Muscle layer of colon (tissue), 2 donors: ENCODE measurements at regions not wholly inside any gene's neighbourhood (a gene's known extent, or its start where the extent isn't known, plus 50 kb on each side); places are given as distances from the start of the nearest gene placed in this dataset.

Experiments
- H3K27ac ChIP-seq: one replicate; pipeline ENCODE4 v1.7.0; 2013; ENCODE audit warnings: low read depth, mild to moderate bottlenecking, low read length, moderate library complexity
- H3K27me3 ChIP-seq, 2 donors: one replicate each; pipeline ENCODE4 v1.7.0; 2013; ENCODE audit warnings: low read length in 2 of 2, mild to moderate bottlenecking in 2 of 2; ENCODE audit not compliant: insufficient read depth in 2 of 2, control insufficient read depth in 1 of 2
- H3K36me3 ChIP-seq: one replicate; pipeline ENCODE4 v1.7.0; 2013; ENCODE audit warnings: mild to moderate bottlenecking, low read length; ENCODE audit not compliant: insufficient read depth
- H3K4me1 ChIP-seq: one replicate; pipeline ENCODE4 v1.7.0; 2013; ENCODE audit warnings: mild to moderate bottlenecking, low read length; ENCODE audit not compliant: insufficient read depth
- H3K4me3 ChIP-seq, 2 donors: one replicate each; pipeline ENCODE4 v1.7.0; 2013; ENCODE audit warnings: low read length in 2 of 2, low read depth in 1 of 2, mild to moderate bottlenecking in 1 of 2, moderate library complexity in 1 of 2
- H3K9ac ChIP-seq: one replicate; pipeline ENCODE4 v1.7.0; 2013; ENCODE audit warnings: low read length
- H3K9me3 ChIP-seq: one replicate; pipeline ENCODE4 v1.7.0; 2013; ENCODE audit warnings: mild to moderate bottlenecking, low read length
- donor health status: abdominal sarcoma.
- donor health status: Adenocarcinoma of cecum.

- Histone ChIP-seq H3K9me3 (no peaks in the 10 kb centered on the region), H3K4me3 (no peak overlapping the region), H3K36me3 (no peaks in the 10 kb centered on the region), H3K4me1 (no peaks in the 10 kb centered on the region), H3K27ac (no peak overlapping the region), H3K27me3 (no peaks in the 10 kb centered on the region), H3K9ac (no peak overlapping the region)
Observed at GRCh38 chr5:58148254-58148775, 311.6 kb downstream of the PLK2 start.

DNA sequence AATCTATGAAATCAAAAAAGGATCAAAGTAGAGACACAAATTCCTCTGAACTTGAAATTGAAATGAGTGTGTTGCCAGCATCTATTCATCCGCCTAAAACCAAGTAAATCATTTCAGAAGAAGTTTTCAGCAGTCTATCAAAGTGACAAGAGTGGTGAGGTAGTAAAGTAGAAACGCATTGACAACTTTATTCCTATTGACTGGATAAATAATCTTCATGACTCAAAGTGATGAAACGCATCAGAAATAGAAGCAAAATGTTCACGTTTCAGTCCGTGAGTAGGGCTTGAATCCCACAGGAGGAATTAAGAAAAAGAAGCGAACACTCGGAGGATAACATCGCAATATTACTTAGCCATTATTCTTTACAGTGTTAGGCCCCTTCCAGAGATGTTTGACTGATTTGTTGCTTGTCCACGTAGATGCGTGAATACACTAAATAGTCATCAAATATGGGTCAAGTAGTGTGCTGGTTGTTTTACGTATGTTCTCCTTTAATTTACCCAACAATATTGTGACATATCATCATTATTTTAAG, 314.4 kb downstream of the PLK2 start:
- Histone ChIP-seq H3K4me3 (no peak overlapping the region), H3K9me3 (no peaks in the 10 kb centered on the region), H3K4me1 (no peaks in the 10 kb centered on the region), H3K9ac (no peak overlapping the region), H3K27ac (no peak overlapping the region), H3K36me3 (no peaks in the 10 kb centered on the region), H3K27me3 (no peaks in the 10 kb centered on the region)

- Histone ChIP-seq H3K27me3 (no peaks in the 10 kb centered on the region), H3K9me3 (no peaks in the 10 kb centered on the region), H3K9ac (no peak overlapping the region), H3K27ac (no peak overlapping the region), H3K4me1 (no peaks in the 10 kb centered on the region), H3K4me3 (no peak overlapping the region), H3K36me3 (no peaks in the 10 kb centered on the region)
Observed at GRCh38 chr5:58143727-58144126, 316.2 kb downstream of the PLK2 start.

- Histone ChIP-seq H3K27me3 (no peaks in the 10 kb centered on the region), H3K9me3 (no peaks in the 10 kb centered on the region), H3K9ac (no peak overlapping the region), H3K36me3 (no peaks in the 10 kb centered on the region), H3K4me3 (no peak overlapping the region), H3K4me1 (no peaks in the 10 kb centered on the region), H3K27ac (no peak overlapping the region)
Observed at GRCh38 chr5:58143181-58143580, 316.7 kb downstream of the PLK2 start.

- Histone ChIP-seq H3K27ac (no peak overlapping the region), H3K4me1 (no peaks in the 10 kb centered on the region), H3K9ac (no peak overlapping the region), H3K36me3 (no peaks in the 10 kb centered on the region), H3K27me3 (no peaks in the 10 kb centered on the region), H3K9me3 (no peaks in the 10 kb centered on the region), H3K4me3 (no peak overlapping the region)
Observed at GRCh38 chr5:58138791-58139190, 321.1 kb downstream of the PLK2 start.

GRCh38 chr5:58136406-58136805, 323.5 kb downstream of the PLK2 start:
- Histone ChIP-seq H3K9ac (no peak overlapping the region), H3K4me1 (no peaks in the 10 kb centered on the region), H3K36me3 (no peaks in the 10 kb centered on the region), H3K27ac (no peak overlapping the region), H3K4me3 (no peak overlapping the region), H3K27me3 (no peaks in the 10 kb centered on the region), H3K9me3 (no peaks in the 10 kb centered on the region)

- no peak overlapping the region for H3K4me3 ChIP-seq
- H3K27me3 ChIP-seq = no peaks in the 10 kb centered on the region
- H3K9me3 ChIP-seq = no peaks in the 10 kb centered on the region
- no peak overlapping the region for H3K9ac ChIP-seq
- no peaks in the 10 kb centered on the region for H3K4me1 ChIP-seq
- H3K36me3 ChIP-seq = no peaks in the 10 kb centered on the region
- no peak overlapping the region for H3K27ac ChIP-seq
Observed at GRCh38 chr5:58135571-58136335, 324.1 kb downstream of the PLK2 start.

DNA sequence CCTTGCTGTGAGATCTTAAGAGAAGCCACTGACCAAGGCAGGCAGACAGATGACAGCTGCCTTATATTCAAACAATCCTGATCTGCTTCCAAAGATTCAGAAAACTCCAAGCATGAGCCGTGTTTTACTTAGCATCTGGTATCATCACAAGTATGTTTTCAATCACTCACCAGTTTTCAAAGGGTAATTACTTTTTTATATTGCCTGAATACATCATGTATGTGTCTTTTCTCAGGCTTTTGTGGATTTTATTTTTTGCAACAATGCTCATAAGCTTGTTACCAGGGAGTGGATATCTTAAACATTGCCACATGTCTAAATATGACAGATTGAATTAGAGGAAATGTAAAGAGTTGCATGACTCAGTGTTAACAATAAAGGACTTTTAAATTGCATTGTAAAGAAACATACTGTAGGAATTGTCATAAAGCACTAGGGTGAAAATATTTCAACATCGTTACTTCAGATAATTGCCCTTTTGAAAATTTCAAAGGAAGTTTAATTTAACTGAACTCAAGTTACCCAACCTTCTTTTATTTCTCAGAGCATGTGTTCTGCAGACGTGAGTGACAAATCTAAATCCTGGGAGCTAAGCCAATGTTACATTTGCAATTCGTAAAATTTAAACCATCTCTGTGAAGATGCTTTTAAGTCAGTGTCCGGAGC, 326.1 kb downstream of the PLK2 start:
- H3K27ac ChIP-seq = no peak overlapping the region

DNA sequence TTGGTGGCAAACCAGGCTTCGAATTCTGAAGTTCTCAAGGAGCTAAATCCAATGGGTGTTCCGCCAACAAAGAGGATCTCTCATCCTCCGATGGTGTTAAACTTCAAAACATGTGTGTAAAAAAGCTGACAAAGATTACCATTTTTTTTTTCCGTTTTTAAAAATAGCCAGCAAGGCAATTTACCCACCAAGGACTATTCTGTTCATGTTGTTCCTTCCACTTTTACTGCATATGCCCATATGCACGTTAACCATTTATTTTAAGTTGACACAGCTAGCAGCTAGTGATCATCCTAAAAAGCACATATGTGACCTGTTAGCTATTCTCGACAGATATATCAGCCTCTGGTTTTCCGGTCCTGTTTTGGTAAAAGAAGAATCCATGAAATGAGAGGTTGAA, 326.7 kb downstream of the PLK2 start:
- Histone ChIP-seq H3K4me3 (no peak overlapping the region), H3K9ac (no peak overlapping the region), H3K9me3 (no peaks in the 10 kb centered on the region), H3K27ac (no peak overlapping the region), H3K4me1 (no peaks in the 10 kb centered on the region), H3K36me3 (no peaks in the 10 kb centered on the region), H3K27me3 (no peaks in the 10 kb centered on the region)

More for the DNA sequence above, 326.1 kb downstream of the PLK2 start:
- no peak overlapping the region for H3K9ac ChIP-seq
- no peaks in the 10 kb centered on the region for H3K27me3 ChIP-seq
- H3K4me3 ChIP-seq = no peak overlapping the region
- H3K36me3 ChIP-seq = no peaks in the 10 kb centered on the region
- no peaks in the 10 kb centered on the region for H3K4me1 ChIP-seq
- H3K9me3 ChIP-seq = no peaks in the 10 kb centered on the region

DNA sequence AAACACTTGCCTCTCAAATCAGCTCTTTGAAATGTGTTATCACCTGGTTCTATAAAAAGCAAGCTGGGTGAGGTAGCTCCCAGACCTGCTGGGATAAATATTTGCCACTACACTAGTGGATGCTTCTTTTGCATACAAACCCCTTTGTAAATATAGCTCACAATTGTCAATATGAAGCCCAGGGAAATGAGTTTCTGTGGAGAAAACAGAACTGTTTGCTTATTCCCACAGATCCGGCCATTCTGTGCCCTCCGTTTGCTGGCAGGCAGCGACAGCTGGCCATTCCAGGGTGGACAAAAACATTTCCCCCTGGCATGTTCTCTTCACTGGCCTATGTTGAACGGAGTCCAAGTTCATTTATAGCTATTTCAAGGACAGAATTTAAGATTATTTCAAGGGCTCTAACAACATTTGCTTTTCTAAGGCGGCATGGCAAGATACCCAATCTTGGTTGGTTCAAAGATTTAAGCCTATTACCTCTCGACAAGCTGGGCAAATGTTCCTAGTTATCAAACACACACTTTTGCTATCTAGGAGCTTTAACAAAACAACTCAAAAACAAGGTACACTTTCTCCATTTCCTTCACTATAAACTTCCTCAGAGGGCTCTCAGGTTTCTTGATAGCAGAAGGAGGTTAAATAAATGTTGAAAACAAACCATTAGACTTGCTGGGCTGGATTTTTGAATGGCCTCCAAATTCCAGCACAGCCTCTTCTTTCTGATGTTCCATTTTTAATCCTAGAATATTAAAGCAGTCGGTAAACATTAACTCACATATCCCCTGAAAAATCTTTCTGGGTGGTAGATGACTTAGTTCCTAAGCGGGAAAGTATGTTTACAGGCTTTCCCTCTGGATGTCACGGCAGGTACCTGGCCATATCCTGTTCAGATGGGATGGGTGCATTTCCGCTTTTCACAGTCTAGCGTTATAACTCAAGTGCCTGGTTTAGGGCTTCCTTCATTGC, 332.3 kb downstream of the PLK2 start:
- Histone ChIP-seq H3K4me3 (no peak overlapping the region), H3K27me3 (no peaks in the 10 kb centered on the region), H3K36me3 (no peaks in the 10 kb centered on the region), H3K9ac (no peak overlapping the region), H3K27ac (no peak overlapping the region), H3K4me1 (no peaks in the 10 kb centered on the region), H3K9me3 (no peaks in the 10 kb centered on the region)

GRCh38 chr5:58123501-58123900, 336.4 kb downstream of the PLK2 start:
- Histone ChIP-seq H3K27me3 (no peaks in the 10 kb centered on the region), H3K36me3 (no peaks in the 10 kb centered on the region), H3K27ac (no peak overlapping the region), H3K9ac (no peak overlapping the region), H3K9me3 (no peaks in the 10 kb centered on the region), H3K4me3 (no peak overlapping the region), H3K4me1 (no peaks in the 10 kb centered on the region)
